DLD1 (cell line): ENCODE measurements at regions not wholly inside any gene's neighbourhood (a gene's known extent, or its start where the extent isn't known, plus 50 kb on each side); places are given as distances from the start of the nearest gene placed in this dataset.

Source experiments
- in situ Hi-C: cut with HindIII; loops from 2 replicates; pipeline ENCODE4 v1.10.0; 2017; ENCODE audit warnings: low sequenced_read_pairs

DNA sequence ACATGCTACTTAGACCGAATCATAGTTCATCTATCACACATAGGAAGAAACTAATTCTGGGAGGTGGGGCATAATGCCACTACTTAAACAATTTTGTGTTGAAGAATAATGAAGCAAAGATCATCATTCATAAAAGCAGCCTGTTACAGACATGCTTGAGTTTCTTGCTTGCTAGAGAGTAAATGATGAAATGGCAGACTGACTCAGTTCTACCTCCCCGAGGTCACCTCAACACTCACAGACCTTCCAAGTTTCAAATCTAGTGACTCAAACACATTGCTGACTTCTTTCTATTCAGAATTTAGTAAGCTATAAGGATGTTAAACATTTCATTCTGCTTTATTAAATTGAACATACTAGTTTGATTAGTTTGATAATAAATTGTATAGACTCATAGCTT is 636.5 kb upstream of the FRG1 start:
- in situ Hi-C loops = no loop called here

DNA sequence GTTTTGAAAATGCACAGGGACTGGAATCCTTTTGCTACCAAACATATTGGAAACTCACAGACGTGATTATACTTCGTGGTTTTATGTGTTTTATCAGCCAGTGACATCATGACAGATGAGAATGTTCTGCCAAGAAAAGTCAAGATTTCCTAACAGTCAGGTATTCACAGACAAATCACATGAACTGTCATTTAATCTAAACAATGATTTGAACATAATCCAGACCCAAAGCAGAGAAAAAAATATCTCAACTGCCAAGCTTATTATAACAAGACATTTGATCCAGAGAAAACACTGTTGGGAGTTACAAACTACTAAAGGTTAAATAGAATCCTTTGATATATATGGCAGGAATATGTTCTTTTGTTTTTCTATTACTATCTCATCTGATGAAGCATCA is 635.9 kb upstream of the FRG1 start:
- in situ Hi-C loops = no loop called here

DNA sequence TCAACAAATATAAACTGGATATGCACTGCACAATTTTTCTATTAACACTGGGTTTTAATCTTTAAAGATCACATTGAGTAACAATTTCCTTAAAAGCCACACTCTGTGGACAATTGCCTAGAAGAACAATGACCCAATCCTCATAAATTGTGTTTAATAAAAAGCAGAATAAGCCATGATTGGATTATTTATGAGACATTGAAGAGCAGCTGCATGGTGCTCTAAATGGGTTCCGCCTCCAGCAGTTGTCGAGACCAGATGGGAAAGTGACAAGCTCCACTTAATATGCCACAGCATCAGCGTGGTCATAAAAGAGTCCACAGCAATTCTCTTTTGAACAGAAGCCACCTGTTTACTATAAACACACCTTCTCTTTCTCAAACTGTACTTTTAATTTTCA is 635.2 kb upstream of the FRG1 start:
- in situ Hi-C loops = no loop called here

DNA sequence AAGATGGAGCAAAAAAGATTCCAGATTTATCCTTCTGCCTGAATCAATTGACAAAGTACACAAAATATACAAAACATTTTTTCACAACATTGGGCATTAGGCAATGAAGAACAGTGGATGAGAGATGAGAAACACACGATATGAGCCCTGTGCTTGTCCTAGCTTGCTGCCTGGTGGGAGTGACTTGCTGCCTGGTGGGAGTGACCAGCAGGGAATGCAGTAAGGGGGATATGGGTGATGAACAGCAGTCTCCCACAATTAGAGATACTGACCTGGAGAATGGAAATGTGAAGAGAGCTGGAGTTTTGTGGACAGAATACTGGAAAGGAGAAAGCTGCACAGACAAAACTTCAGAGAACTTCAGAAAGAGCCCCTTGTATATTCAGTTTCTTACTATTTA is 629.4 kb upstream of the FRG1 start:
- in situ Hi-C loops = no loop called here

DNA sequence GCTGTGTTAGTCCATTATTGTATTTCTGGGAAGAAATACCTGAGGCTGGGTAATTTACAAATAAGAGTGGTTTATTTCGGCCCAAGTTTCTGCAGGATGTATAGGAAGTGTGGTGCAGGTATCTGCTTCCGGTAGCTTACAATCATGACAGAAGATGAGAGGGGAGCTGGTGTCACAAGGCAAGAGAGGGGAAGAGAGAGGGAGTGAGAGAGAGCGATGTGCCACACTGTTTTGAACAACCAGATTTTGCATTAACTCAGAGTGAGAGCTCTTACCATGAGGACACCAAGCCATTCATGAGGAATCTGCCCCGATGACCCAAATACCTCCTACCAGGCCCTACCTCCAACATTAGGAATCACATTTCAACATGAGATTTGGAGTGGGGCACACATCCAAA is 627.6 kb upstream of the FRG1 start:
- in situ Hi-C loops = no loop called here

DNA sequence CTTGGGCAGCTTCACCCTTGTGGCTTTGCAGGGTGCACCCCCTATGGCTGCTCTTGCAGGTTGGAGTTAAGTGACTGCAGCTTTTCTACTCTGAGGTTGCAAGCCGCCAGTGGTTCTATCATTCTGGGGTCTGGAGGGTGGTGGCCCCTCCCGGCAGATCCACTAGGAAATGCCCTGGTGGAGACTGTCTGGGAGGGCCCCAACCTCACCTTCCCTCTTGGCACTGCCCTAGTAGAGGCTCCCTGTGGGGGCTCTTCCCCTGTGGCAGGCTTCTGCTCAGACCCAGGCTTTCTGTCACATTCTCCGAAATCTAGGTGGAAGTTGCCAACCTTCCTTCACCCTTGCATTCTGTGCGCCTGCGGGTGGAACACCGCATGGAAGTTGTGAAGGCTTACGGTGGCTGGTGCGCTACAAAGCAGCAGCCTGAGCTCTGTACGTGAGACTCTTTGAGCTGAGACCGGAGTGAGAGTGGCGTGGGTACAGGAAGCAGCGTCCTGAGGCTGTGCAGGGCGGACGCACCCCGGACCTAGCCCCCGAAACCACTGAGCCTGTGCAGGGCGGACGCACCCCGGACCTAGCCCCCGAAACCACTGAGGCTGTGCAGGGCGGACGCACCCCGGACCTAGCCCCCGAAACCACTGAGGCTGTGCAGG is 626.7 kb upstream of the FRG1 start:
- in situ Hi-C loops = no loop called here

DNA sequence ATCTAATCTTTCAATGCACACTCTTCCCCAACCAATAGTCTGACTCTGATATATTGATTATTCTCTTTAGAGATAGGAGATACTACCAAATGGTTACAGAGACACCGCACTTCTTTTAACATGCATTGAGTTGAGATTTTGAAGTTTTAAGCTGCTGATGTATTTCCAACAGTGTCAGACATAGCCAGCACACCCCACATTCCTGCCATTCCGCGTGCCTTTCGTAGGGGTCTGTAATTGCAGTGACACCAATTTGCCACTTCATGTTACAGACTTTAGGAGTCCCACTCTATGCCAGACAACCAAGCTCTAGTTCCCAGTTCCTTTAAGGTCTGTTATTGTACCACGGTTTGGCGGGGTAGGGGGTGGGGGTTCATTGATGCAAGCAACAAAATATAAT is 618.2 kb upstream of the FRG1 start:
- in situ Hi-C loops = no loop called here

GRCh38 chr4:189341881-189342280 is 598.8 kb upstream of the FRG1 start:
- in situ Hi-C loops = no loop called here

- in situ Hi-C loops = no loop called here
Measured at GRCh38 chr4:189355590-189355989, 585.1 kb upstream of the FRG1 start.

- in situ Hi-C loops = no loop called here
Measured at GRCh38 chr4:189362364-189362763, 578.3 kb upstream of the FRG1 start.

DNA sequence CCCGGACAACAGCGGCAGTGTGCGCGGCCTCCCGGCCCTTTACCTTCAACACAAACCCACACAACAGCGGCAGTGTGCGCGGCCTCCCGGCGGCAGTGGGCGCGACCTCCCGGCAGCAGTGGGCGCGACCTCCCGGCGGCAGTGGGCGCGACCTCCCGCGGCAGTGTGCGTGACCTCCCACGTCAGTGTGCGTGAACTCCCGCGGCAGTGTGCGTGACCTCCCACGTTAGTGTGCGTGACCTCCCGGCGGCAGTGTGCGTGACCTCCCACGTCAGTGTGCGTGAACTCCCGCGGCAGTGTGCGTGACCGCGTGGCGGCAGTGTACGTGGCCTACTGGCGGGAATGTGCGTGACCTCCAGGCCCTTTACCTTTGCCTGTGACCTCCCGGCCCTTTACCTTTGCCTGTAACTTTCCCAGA is 576.6 kb upstream of the FRG1 start:
- in situ Hi-C loops = no loop called here

DNA sequence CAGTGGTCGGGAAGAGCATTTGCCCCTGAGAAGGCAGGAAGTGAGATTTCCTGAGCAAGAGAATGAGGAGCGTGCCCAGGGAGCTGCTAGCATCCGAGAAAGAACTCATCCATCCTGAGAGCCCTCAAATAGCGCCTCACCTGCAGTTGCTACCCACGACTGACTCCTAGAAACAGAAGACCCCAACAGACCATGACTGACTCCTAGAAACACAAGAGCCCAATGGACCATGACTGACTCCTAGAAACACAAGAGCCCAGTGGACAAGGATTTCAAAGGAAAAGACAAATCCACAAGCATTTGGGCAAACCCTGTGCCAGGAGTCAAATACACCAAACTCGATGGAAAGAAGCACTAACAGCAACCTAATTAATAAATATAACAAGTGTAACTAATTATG is 575.2 kb upstream of the FRG1 start:
- in situ Hi-C loops = no loop called here

- in situ Hi-C loops = no loop called here
Measured at GRCh38 chr4:189367832-189368231, 572.8 kb upstream of the FRG1 start.

- in situ Hi-C loops = no loop called here
Measured at GRCh38 chr4:189374176-189374575, 566.5 kb upstream of the FRG1 start.

- in situ Hi-C loops = no loop called here
Measured at GRCh38 chr4:189376901-189377300, 563.8 kb upstream of the FRG1 start.

- in situ Hi-C loops = no loop called here
Measured at GRCh38 chr4:189377569-189377968, 563.1 kb upstream of the FRG1 start.

- in situ Hi-C loops = no loop called here
Measured at GRCh38 chr4:189385098-189385497, 555.6 kb upstream of the FRG1 start.

DNA sequence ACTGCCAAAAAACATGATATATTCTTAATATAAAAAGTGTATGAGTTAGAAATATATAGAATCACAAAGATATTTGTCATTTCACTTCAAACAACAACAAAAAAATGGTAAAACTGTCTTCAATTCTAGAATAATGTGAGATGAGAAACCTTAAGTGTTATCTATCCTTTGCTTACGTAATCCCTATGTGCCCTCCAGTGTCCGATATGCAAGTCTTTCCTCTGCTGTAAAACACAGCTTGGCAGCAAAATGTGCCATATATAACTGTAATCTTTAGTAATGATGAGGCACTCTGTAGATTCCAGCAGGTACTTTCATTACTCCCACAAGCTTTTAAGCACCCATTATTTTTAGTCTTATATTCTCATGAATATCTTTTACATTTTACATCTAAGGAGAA is 555.1 kb upstream of the FRG1 start:
- in situ Hi-C loops = no loop called here

DNA sequence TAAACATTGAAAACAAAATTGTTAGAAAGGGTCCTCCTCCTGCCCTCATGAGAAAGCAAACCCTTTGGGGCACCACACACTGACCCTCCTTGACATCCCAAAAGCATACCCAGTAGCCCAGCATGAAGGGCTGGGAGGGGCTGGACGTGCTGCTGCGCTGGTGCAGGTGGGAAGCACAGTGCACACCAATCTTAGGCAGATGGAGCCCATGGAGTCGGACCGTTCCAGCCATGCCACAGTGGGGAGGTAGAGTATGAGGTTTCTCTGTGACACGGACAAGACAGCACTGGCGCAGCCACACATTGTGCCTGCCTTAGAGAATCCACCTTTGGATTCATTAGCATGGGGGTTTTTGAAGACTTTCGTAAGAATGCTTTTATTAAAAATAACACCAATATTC is 544.2 kb upstream of the FRG1 start:
- in situ Hi-C loops = no loop called here

- in situ Hi-C loops = no loop called here
Measured at GRCh38 chr4:189404271-189404670, 536.4 kb upstream of the FRG1 start.

DNA sequence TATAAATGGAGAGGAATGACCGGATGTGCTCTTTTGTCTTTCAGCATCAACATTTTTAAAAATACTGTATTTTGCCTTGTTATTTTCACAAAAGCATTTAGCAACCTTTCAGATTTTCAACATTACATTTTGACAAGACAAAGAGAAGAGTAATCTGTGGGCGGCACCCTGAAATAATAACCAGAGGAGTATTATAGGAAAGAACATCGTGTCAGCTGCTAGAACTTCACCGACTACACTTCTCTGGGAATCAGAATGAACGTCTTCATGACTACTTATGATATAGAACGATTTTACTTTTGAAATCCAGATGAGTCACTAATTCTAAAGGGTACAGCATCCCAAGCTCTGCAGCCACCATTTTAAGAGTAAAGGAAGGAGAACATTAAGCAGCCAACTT is 531.5 kb upstream of the FRG1 start:
- in situ Hi-C loops = no loop called here

GRCh38 chr4:189414021-189414420 is 526.7 kb upstream of the FRG1 start:
- in situ Hi-C loops = no loop called here

DNA sequence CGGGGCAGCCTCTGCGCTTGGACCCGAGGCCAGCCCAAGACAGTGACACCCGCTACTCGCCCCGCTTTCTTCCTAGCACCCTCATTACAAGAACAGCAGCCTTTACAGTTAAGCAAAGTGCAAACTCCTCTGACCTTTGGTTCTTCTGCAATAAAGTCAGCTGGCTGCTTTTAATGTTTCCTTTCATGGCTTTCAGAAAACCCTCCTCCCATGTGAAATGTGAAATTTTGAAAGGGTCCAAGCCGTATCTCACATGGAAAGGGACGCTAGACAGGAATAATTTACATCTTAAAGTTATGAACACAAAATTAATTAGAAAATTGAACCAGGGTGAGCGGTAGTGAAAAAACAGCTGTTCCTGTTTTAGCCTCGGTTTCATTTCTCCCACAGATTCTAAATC is 520.1 kb upstream of the FRG1 start:
- in situ Hi-C loops = no loop called here
